ENCODE measurements at regions not wholly inside any gene's neighbourhood (a gene's known extent, or its start where the extent isn't known, plus 50 kb on each side); places are given as distances from the start of the nearest gene placed in this dataset.

DNA sequence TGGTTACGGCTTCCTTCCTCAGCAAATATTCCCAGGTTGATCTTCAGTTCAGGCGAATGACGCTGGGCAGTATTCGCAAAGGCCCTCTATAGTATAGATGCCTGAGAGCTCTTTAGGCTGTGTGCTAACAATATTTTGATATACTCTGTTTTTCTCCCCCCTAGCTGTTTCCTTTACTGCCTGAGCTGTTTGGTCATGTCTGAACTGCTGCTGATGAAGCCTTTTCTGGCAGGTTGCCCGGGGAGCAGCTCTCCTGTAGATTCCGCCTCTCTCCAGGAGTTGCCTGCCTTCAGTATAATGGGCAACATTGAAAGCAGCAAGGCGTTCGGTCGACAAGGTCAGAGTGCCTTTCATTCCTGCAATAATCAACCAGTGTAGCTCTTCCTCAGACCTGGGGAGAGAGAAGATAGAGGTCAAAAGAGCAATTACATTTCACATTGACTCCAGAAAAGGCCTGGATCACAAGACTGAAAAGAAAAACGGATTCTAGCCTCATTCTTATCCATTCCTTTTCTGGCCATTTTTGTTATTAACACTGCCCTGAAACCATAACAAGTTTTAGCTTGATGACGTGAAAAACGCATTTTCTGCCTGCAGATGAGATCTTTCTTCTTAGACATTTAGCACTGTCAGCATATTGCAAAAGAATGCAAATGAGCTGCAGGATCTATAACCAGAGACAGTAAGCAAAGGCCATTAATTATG is 60.1 kb upstream of the ZNF608 start:
- ATAC-seq (ENCODE audit: low FRiP score): peak; percentile 68
- TF ChIP-seq, protein P1, sequence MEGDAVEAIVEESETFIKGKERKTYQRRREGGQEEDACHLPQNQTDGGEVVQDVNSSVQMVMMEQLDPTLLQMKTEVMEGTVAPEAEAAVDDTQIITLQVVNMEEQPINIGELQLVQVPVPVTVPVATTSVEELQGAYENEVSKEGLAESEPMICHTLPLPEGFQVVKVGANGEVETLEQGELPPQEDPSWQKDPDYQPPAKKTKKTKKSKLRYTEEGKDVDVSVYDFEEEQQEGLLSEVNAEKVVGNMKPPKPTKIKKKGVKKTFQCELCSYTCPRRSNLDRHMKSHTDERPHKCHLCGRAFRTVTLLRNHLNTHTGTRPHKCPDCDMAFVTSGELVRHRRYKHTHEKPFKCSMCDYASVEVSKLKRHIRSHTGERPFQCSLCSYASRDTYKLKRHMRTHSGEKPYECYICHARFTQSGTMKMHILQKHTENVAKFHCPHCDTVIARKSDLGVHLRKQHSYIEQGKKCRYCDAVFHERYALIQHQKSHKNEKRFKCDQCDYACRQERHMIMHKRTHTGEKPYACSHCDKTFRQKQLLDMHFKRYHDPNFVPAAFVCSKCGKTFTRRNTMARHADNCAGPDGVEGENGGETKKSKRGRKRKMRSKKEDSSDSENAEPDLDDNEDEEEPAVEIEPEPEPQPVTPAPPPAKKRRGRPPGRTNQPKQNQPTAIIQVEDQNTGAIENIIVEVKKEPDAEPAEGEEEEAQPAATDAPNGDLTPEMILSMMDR (IDR thresholded peaks at IDR 0.05): no peak
- peak; percentile 56 for DNase-seq (ENCODE audit: low spot score)

DNA sequence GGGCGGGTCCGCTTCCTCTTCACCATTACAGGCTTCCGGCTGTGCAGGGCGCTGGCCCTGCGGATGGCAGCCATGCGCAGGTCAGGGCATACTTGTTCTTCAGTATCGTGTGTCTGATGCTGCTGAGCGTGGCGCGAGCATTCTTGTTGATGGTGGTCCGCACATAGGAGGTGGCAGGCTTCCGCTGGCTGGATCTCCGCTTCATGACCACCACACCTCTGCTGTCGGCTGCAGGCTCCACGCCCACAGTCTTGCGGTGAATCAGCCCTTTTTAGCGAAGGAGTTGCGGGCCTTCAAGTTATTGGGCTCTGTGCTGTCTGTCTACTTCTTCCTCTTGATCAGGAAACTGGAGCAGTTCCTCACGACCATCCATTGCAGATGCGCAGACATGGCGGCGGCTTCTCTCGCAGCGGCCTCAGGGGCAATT is 62.4 kb upstream of the ZNF608 start:
- TF ChIP-seq, protein P1 (IDR thresholded peaks at IDR 0.05): no peak
- DNase-seq (ENCODE audit: low spot score): no peak
- no peak for ATAC-seq (ENCODE audit: low FRiP score)

DNA sequence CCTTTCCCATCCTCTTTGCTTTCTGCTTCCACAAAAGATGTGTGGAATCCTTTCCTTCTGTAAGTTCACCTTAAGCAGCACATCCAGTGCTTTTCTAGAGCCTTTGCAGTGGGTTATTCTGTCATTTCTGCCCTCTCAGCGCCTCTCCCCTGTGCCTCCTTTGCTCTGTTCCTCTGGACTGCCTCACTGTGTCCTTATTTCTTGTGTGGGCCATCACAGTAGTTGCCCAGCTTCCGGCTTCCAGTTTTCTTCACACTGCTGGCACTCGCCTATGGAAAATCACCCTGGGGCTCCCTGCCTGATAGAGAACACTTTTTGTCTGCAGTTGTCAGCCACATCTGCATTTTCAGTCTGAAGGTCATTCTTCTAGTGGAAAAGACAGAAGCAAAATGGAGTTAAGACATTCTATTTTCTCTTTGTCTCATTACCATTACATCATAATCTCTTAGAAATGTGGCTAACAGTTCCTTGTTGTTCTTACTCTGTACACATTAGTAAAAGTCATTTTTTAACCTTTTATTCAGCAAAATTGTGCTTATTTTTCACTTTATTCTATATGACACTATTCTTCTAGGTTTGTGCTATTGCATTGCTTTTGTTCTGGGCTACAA is 64.1 kb upstream of the ZNF608 start:
- DNase-seq (ENCODE audit: low spot score) (no peak), ATAC-seq (ENCODE audit: low FRiP score) (no peak)
- TF ChIP-seq, protein P1 (IDR thresholded peaks at IDR 0.05): no peak

DNA sequence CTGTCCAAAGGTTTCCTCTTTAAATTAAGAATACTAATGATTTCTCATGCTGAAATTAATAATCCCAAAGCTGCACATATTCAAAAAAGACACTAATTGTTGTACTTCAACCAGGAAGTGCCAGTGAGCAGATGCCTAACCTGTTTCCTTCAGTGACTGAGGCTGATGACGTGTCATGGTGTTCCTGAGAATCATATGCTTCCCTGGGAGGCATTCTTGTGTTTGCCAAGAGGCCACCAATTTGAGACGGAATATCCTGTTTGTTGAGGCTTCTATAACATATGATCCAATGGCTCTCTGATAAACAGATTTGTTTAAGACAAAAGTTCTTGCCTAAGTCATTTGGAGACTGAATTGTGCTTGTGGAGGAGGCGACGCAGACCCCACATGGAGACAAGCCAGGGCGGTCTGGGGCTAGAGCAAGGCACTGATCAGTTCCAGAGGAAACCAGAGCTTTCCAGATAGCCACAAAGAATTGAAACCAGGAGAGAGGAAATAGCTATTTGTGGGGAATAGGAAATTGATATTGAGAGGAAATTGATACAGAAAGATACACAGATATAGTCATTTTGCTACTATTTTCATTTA is 66.4 kb upstream of the ZNF608 start:
- TF ChIP-seq, protein P1 (IDR thresholded peaks at IDR 0.05): no peak
- DNase-seq (ENCODE audit: low spot score) (no peak), ATAC-seq (ENCODE audit: low FRiP score) (no peak)

DNA sequence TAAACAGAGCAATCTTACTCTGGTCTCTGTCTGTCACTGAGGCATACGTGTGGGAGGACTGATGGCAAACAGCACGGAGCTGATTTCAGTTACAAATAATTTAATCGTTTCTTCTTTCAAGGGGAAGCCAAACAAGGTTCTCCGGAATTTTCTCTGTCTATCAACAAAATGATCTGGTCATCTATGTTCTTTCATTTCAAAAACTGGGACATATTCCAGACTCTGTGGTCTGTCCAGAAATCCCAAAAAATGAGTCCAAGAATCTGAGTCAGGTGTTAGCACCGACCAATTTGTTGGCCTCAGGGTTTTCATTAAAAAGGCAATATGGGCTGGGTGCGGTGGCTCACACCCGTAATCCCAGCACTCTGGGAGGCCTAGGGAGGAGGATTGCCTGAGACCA is 69.9 kb upstream of the ZNF608 start:
- TF ChIP-seq, protein P1 (IDR thresholded peaks at IDR 0.05): no peak
- no peak for DNase-seq (ENCODE audit: low spot score)
- ATAC-seq (ENCODE audit: low FRiP score): no peak

DNA sequence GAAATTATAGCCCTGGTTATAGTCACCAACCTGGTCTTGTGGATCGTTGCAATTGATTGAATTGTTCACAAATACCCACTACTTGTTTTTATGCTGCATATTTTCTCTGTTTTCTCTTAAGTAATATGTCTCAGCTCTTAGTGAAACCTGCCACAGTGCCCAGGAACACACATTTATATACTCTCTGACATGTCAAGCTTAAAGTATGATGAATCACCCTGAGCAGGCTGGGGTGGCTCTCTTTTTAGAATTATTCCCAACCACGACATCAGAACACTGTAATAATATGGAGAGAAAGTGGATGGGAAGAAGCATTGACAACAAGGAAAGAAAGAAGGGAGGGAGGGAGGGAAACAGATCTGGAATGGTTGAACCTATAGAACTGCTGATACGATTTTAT is 72.8 kb upstream of the ZNF608 start:
- TF ChIP-seq, protein P1 (IDR thresholded peaks at IDR 0.05): no peak
- no peak for ATAC-seq (ENCODE audit: low FRiP score)
- no peak for DNase-seq (ENCODE audit: low spot score)

DNA sequence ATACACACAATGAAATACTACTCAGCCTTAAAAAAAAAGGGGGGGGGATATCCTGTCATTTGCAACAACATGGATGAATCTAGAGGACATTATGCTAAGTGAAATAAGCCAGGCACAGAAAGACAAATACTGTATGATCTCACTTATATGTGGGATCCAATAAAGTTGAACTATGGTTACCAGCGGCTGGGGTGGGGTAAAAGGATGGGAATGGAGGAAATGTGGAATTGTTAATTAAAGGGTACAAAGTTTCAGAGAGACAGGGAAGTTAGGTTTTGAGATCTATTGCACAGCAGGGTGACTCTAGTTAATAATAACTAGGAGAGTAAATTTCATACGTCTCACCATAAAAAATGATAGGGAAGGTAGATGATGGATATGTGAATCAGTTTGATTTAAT is 76.2 kb upstream of the ZNF608 start:
- TF ChIP-seq, protein P1 (IDR thresholded peaks at IDR 0.05): no peak
- ATAC-seq (ENCODE audit: low FRiP score): no peak
- no peak for DNase-seq (ENCODE audit: low spot score)

All from omental fat pad (tissue), 3 donors.